H54 (cell line): ENCODE measurements at regions not wholly inside any gene's neighbourhood (a gene's known extent, or its start where the extent isn't known, plus 50 kb on each side); places are given as distances from the start of the nearest gene placed in this dataset.

ENCODE experiments used
- DNase-seq: peaks from one replicate; pipeline ENCODE4 v3.0.0; 2011; ENCODE audit warnings: low spot score, mixed read lengths; ENCODE audit not compliant: insufficient read length
- FAIRE-seq: peaks from 3 replicates; lab custom pipeline; 2011; peaks lifted over from hg19 to GRCh38; lab: Jason Lieb, UNC
- POLR2A ChIP-seq: IDR thresholded peaks from 2 replicates; pipeline ENCODE4 v1.6.1; 2011; ENCODE audit warnings: low read depth, mild to moderate bottlenecking, low read length

GRCh38 chr20:4076671-4077070 is 61.3 kb upstream of the RNF24 start:
- DNase-seq: no peak
- FAIRE-seq: peak; percentile 98
- TF ChIP-seq POLR2A: no peak

- no peak for TF ChIP-seq POLR2A
- DNase-seq: no peak
- no peak for FAIRE-seq
Observed at GRCh38 chr20:4076033-4076432, 60.7 kb upstream of the RNF24 start.

GRCh38 chr20:4074877-4075455 is 59.6 kb upstream of the RNF24 start:
- DNase-seq (no peak), FAIRE-seq (no peak)
- TF ChIP-seq POLR2A: no peak

GRCh38 chr20:4073852-4074741 is 58.7 kb upstream of the RNF24 start:
- FAIRE-seq (no peak), DNase-seq (no peak)
- TF ChIP-seq POLR2A: no peak

GRCh38 chr20:4071178-4071693 is 55.9 kb upstream of the RNF24 start:
- FAIRE-seq: no peak
- TF ChIP-seq POLR2A: no peak
- DNase-seq: no peak

GRCh38 chr20:4070323-4071177 is 55.2 kb upstream of the RNF24 start:
- TF ChIP-seq POLR2A: no peak
- FAIRE-seq (no peak), DNase-seq (no peak)

GRCh38 chr20:4069751-4070150 is 54.4 kb upstream of the RNF24 start:
- TF ChIP-seq POLR2A: no peak

GRCh38 chr20:4068708-4069107 is 53.4 kb upstream of the RNF24 start:
- DNase-seq (no peak), FAIRE-seq (no peak)
- TF ChIP-seq POLR2A: no peak

More at GRCh38 chr20:4069751-4070150, 54.4 kb upstream of the RNF24 start:
- no peak for DNase-seq
- FAIRE-seq: no peak

GRCh38 chr20:4067600-4068261 is 52.4 kb upstream of the RNF24 start:
- DNase-seq (peak; percentile 54), FAIRE-seq (no peak)
- no peak for TF ChIP-seq POLR2A

- no peak for FAIRE-seq
- DNase-seq: no peak
- no peak for TF ChIP-seq POLR2A
Observed at GRCh38 chr20:4066551-4066950, 51.2 kb upstream of the RNF24 start.

- DNase-seq (no peak), FAIRE-seq (no peak)
- TF ChIP-seq POLR2A: no peak
Observed at GRCh38 chr20:4065391-4065844, 50.1 kb upstream of the RNF24 start.
